SK-N-SH (cell line): ENCODE measurements at regions not wholly inside any gene's neighbourhood (a gene's known extent, or its start where the extent isn't known, plus 50 kb on each side); places are given as distances from the start of the nearest gene placed in this dataset.

ENCODE experiments used
- CTCF ChIA-PET: fragments of 300-600, 350-600 bp; formaldehyde crosslinking; extraction: SDS; loops from one replicate; lab custom pipeline; 2021; lab: Yijun Ruan, JAX
- POLR2A ChIA-PET: fragments of 350-600 bp; sonication (Branson Sonifier 250); formaldehyde crosslinking; extraction: SDS; loops from one replicate; lab custom pipeline; 2020; ENCODE audit warnings: antibody characterized with exemption, inconsistent platforms; lab: Yijun Ruan, JAX
- DNase-seq: peaks from one replicate; pipeline ENCODE4 v3.0.0; 2012
- H2AFZ ChIP-seq: fragments of 200-600 bp; sonication (generic); 2 replicates; pipeline ENCODE4 v1.8.1; 2016; ENCODE audit warnings: antibody characterized with exemption, mild to moderate bottlenecking, low read depth
- H3F3A ChIP-seq: fragments of 200-600 bp; sonication (generic); replicated peaks from 2 replicates; pipeline ENCODE3; 2016; ENCODE audit warnings: antibody characterized with exemption, mild to moderate bottlenecking; ENCODE audit not compliant: insufficient read depth
- H3K27ac ChIP-seq, 2 experiments: fragments of 200-500 bp in 1 of 2; fragments of 200-600 bp in 1 of 2; sonication (Bioruptor generic) in 1 of 2; sonication (generic), shearing (Covaris generic) in 1 of 2; 2 replicates each; pipeline versions ENCODE4 v1.5.1 to v1.6.1; 2014 to 2016; ENCODE audit warnings: low read depth in 2 of 2, inconsistent platforms in 1 of 2, low read length in 1 of 2, mild to moderate bottlenecking in 1 of 2, mixed read lengths in 1 of 2
- H3K27me3 ChIP-seq: fragments of 200-600 bp; sonication (generic), shearing (Covaris generic); 2 replicates; pipeline ENCODE4 v1.6.1; 2016; ENCODE audit warnings: mixed run types; ENCODE audit not compliant: insufficient read depth
- H3K36me3 ChIP-seq, 2 experiments: fragments of 200-500 bp in 1 of 2; fragments of 200-600 bp in 1 of 2; sonication (Bioruptor generic) in 1 of 2; sonication (generic) in 1 of 2; replicated peaks in 1 of 2; 2 replicates each; pipeline versions ENCODE3 to v1.5.1; 2014 to 2016; ENCODE audit warnings: low read length in 1 of 2, mild to moderate bottlenecking in 1 of 2; ENCODE audit not compliant: insufficient read depth in 2 of 2, control insufficient read depth in 1 of 2
- H3K4me1 ChIP-seq, 2 experiments: fragments of 200-500 bp in 1 of 2; fragments of 200-600 bp in 1 of 2; sonication (Bioruptor generic) in 1 of 2; sonication (generic), shearing (Covaris generic) in 1 of 2; 2 replicates each; pipeline versions ENCODE4 v1.5.1 to v1.6.1; 2014 to 2016; ENCODE audit warnings: low read depth in 1 of 2, low read length in 1 of 2, mixed run types in 1 of 2; ENCODE audit not compliant: insufficient read depth in 2 of 2, control insufficient read depth in 1 of 2
- H3K4me2 ChIP-seq: fragments of 200-600 bp; sonication (generic), shearing (Covaris generic); 2 replicates; pipeline ENCODE4 v1.6.1; 2017; ENCODE audit warnings: mixed run types
- H3K4me3 ChIP-seq, 2 experiments: fragments of 200-500 bp in 1 of 2; fragments of 200-600 bp in 1 of 2; sonication (Bioruptor generic) in 1 of 2; sonication (generic), shearing (Covaris generic) in 1 of 2; 2 replicates each; pipeline versions ENCODE4 v1.5.1 to v1.8.1; 2014 to 2016; ENCODE audit warnings: low read depth in 2 of 2, inconsistent platforms in 1 of 2, low read length in 1 of 2, mild to moderate bottlenecking in 1 of 2, mixed read lengths in 1 of 2, moderate library complexity in 1 of 2
- H3K79me2 ChIP-seq: fragments of 200-600 bp; sonication (generic); 2 replicates; pipeline ENCODE4 v1.8.1; 2017; ENCODE audit warnings: mild to moderate bottlenecking; ENCODE audit not compliant: insufficient read depth
- H3K9ac ChIP-seq: fragments of 200-600 bp; sonication (generic); 2 replicates; pipeline ENCODE4 v1.6.1; 2017; ENCODE audit warnings: mixed run types
- H3K9me2 ChIP-seq: fragments of 200-600 bp; sonication (generic); 2 replicates; pipeline ENCODE4 v1.6.1; 2017; ENCODE audit warnings: mixed run types
- H3K9me3 ChIP-seq: fragments of 200-600 bp; sonication (generic); 2 replicates; pipeline ENCODE4 v1.6.1; 2017; ENCODE audit warnings: mixed run types, mild to moderate bottlenecking, moderate library complexity
- H4K20me1 ChIP-seq: fragments of 200-600 bp; sonication (generic); 2 replicates; pipeline ENCODE4 v1.6.1; 2017; ENCODE audit warnings: mild to moderate bottlenecking, mixed run types; ENCODE audit not compliant: insufficient read depth
- ELF1 ChIP-seq: IDR thresholded peaks from 2 replicates; pipeline ENCODE4 v1.4.0; 2012
- FOXJ3 ChIP-seq: sonication (generic); formaldehyde crosslinking; IDR thresholded peaks from 2 replicates; pipeline ENCODE4 v1.5.1; 2020; ENCODE audit warnings: mild to moderate bottlenecking, missing genetic modification reagents
- MAX ChIP-seq: IDR thresholded peaks from 2 replicates; pipeline ENCODE4 v1.4.0; 2012; ENCODE audit warnings: low read depth
- MEF2A ChIP-seq: IDR thresholded peaks from 2 replicates; pipeline ENCODE4 v1.4.0; 2012; ENCODE audit warnings: low read depth, borderline replicate concordance
- NFIC ChIP-seq: IDR thresholded peaks from 2 replicates; pipeline ENCODE4 v1.4.0; 2012; ENCODE audit warnings: borderline replicate concordance
- POLR2AphosphoS5 ChIP-seq: IDR thresholded peaks from 2 replicates; pipeline ENCODE4 v1.6.1; 2012; ENCODE audit warnings: low read depth, low read length
- RCOR1 ChIP-seq: fragments of 150-350 bp; IDR thresholded peaks from 2 replicates; pipeline ENCODE4 v1.6.1; 2017; ENCODE audit warnings: antibody characterized with exemption, low read length
- RXRA ChIP-seq: IDR thresholded peaks from 2 replicates; pipeline ENCODE4 v1.4.0; 2012; ENCODE audit warnings: low read depth, mild to moderate bottlenecking, borderline replicate concordance
- TAF1 ChIP-seq: IDR thresholded peaks from 2 replicates; pipeline ENCODE4 v1.6.1; 2012; ENCODE audit warnings: low read depth, mild to moderate bottlenecking, low read length, moderate library complexity, borderline replicate concordance
- TEAD4 ChIP-seq: IDR thresholded peaks from 2 replicates; pipeline ENCODE4 v1.4.0; 2012; ENCODE audit warnings: mild to moderate bottlenecking, borderline replicate concordance; ENCODE audit not compliant: insufficient read depth
- USF1 ChIP-seq: IDR thresholded peaks from 2 replicates; pipeline ENCODE4 v1.4.0; 2012; ENCODE audit warnings: low read depth, borderline replicate concordance
- WGBS: methylation state at CpG from one replicate; pipeline ENCODE4 v1.1.6; 2017; ENCODE audit warnings: low lambda C conversion rate; 5-methylcytosine and 5-hydroxymethylcytosine counted together
- TF ChIP-seq, protein P1 (sequence below): fragments of 200-600 bp; sonication (generic); IDR thresholded peaks from 2 replicates; pipeline ENCODE4 v1.6.1; 2017; ENCODE audit warnings: antibody characterized with exemption, mild to moderate bottlenecking, moderate library complexity
- TF ChIP-seq, protein P2 (sequence below): IDR thresholded peaks from 2 replicates; pipeline ENCODE4 v1.6.1; 2012; ENCODE audit warnings: mild to moderate bottlenecking, low read depth, low read length, moderate library complexity

DNA sequence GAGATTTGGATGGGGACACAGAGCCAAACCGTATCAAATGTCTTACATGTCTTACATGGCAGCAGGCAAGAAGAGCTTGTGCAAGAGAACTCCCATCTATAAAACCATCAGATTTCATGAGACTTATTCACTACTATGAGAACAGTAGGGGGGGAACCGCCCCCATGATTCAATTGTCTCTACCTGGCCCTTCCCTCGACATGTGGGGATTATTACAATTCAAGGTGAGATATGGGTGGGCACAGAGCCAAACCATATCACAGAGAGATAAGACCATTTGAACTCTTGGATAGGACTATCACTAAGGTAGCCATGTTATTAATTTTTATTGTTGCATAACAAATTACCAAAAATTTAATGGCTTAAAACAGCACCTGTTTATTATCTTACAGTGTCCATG is 611.7 kb downstream of the SOX6 start (continued):
- TF ChIP-seq ELF1 (no peak), USF1 (no peak), MEF2A (no peak)

DNA sequence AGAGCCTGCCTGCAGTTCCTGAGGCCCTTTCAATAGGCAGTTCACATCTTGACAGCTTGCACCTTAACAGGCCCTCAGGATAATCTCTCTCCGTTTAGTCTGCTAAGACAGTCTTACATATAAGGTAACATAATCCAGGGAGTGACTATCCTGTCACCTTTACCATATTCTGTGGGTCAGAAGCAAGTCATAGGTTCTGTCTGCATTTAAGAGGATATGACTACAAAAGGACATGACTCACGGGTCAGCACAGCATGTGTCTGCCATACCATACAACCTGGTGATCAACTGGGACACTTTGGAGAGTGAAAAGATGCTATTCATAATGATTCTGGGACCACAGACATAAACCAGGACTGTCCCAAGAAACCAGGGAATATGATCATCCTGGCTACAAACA is 611.1 kb downstream of the SOX6 start:
- Histone ChIP-seq H3K9me2 (no peaks in the 10 kb centered on the region), H3K9ac (no peak overlapping the region), H2AFZ (no peak overlapping the region), H3F3A (no peaks in the 10 kb centered on the region), H3K4me1 (peaks cover 0 to 14% of the 10 kb centered on the region in 2 experiments; a peak in 2 of 4 replicates), H3K79me2 (no peaks in the 10 kb centered on the region), H3K4me3 (no peak overlapping the region), H3K4me2 (no peak overlapping the region), H3K9me3 (no peaks in the 10 kb centered on the region), H4K20me1 (no peaks in the 10 kb centered on the region), H3K27ac (no peak overlapping the region), H3K27me3 (no peaks in the 10 kb centered on the region), H3K36me3 (no peaks in the 10 kb centered on the region)
- CTCF ChIA-PET = interaction anchor here (1.2 kb wide), 1 partner anchor 95 kb away, joined by 3 read pairs; no protein-coding TSS in a partner anchor
- no peak for TF ChIP-seq TAF1
- no peak for TF ChIP-seq RCOR1
- no peak for TF ChIP-seq MAX
- TF ChIP-seq FOXJ3 (CRISPR knock-in tag) = no peak
- no peak for TF ChIP-seq RXRA
- TF ChIP-seq TEAD4 = no peak
- TF ChIP-seq, protein P1, sequence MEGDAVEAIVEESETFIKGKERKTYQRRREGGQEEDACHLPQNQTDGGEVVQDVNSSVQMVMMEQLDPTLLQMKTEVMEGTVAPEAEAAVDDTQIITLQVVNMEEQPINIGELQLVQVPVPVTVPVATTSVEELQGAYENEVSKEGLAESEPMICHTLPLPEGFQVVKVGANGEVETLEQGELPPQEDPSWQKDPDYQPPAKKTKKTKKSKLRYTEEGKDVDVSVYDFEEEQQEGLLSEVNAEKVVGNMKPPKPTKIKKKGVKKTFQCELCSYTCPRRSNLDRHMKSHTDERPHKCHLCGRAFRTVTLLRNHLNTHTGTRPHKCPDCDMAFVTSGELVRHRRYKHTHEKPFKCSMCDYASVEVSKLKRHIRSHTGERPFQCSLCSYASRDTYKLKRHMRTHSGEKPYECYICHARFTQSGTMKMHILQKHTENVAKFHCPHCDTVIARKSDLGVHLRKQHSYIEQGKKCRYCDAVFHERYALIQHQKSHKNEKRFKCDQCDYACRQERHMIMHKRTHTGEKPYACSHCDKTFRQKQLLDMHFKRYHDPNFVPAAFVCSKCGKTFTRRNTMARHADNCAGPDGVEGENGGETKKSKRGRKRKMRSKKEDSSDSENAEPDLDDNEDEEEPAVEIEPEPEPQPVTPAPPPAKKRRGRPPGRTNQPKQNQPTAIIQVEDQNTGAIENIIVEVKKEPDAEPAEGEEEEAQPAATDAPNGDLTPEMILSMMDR = no peak
- no peak for TF ChIP-seq POLR2AphosphoS5
- TF ChIP-seq, protein P2, sequence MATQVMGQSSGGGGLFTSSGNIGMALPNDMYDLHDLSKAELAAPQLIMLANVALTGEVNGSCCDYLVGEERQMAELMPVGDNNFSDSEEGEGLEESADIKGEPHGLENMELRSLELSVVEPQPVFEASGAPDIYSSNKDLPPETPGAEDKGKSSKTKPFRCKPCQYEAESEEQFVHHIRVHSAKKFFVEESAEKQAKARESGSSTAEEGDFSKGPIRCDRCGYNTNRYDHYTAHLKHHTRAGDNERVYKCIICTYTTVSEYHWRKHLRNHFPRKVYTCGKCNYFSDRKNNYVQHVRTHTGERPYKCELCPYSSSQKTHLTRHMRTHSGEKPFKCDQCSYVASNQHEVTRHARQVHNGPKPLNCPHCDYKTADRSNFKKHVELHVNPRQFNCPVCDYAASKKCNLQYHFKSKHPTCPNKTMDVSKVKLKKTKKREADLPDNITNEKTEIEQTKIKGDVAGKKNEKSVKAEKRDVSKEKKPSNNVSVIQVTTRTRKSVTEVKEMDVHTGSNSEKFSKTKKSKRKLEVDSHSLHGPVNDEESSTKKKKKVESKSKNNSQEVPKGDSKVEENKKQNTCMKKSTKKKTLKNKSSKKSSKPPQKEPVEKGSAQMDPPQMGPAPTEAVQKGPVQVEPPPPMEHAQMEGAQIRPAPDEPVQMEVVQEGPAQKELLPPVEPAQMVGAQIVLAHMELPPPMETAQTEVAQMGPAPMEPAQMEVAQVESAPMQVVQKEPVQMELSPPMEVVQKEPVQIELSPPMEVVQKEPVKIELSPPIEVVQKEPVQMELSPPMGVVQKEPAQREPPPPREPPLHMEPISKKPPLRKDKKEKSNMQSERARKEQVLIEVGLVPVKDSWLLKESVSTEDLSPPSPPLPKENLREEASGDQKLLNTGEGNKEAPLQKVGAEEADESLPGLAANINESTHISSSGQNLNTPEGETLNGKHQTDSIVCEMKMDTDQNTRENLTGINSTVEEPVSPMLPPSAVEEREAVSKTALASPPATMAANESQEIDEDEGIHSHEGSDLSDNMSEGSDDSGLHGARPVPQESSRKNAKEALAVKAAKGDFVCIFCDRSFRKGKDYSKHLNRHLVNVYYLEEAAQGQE = no peak
- no peak for TF ChIP-seq NFIC
- DNase-seq = no peak
- WGBS = 22% methylated on average over 2 of the region's 2 CpGs
- POLR2A ChIA-PET = no interaction called here
